ENCODE measurements at regions not wholly inside any gene's neighbourhood (a gene's known extent, or its start where the extent isn't known, plus 50 kb on each side); places are given as distances from the start of the nearest gene placed in this dataset.

DNA sequence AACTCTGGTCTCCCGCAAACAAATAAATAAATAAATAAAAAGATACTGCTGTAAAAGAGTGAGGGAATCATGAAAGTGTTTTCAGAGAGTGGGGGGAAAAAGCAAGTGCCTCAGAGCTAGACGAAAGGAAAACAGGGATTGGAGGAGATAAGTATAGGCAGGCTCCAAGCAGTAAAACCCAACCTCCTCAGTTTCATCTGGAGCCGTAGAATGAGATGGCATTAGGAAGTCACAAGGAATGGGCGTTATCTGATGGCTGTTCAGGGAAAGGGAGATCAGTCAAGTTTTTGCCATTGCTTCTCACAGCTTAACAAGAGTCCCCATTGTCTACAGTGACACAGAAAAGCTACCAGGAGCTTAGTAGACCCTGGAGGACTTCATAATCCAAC lies 451.5 kb upstream of the PPP2R3A start:
- TF ChIP-seq POLR2AphosphoS5 (IDR thresholded peaks at IDR 0.05; ENCODE audit: low read depth, low read length): no peak
- no peak for TF ChIP-seq POLR2A (IDR thresholded peaks at IDR 0.05; ENCODE audit: low read depth, low read length)

Measured in GM12891 (cell line).